ENCODE measurements at regions not wholly inside any gene's neighbourhood (a gene's known extent, or its start where the extent isn't known, plus 50 kb on each side); places are given as distances from the start of the nearest gene placed in this dataset.
"Not testable (repeated sequence)": the region's sequence is repeated elsewhere in the genome, so short reads cannot be mapped to it uniquely, and the experiment has no call there.

DNA sequence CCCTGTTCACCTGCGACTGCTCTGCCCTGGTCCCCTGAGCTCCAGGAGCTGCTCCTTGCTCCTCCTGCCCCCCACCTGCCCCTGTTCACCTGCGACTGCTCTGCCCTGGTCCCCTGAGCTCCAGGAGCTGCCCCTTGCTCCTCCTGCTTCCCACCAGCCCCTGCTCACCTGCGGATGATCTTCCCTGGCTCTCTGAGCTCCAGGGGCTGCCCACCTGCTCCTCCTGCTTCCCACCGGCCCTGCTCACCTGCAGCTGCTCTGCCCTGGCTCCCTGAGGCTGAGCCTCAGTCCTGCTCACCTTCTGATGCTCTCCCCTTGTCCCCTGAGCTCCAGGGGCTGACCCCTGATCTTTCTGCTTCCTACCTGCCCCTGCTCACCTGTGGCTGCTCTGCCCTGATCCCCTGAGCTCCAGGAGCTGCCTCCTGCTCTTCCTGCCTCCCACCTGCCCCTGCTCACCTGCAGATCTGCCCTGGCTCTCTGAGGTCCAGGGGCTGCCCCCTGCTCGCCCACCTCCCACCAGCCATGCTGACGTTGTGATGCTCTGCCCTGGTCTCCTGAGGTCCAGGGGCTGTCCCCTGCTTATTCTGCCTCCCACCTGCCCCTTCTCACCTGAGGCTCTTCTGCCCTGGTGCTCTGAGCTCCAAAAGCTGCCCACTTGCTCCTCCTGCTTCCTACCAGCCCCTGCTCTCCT, 219.2 kb downstream of the TMEM121 start:
- no peak overlapping the region for H3K4me3 ChIP-seq (replicated peaks in 1 of 4; ENCODE audit: control extremely low read depth in 1 of 4, insufficient read depth in 1 of 4, low read depth in 3 of 4, low read length in 4 of 4)
- no peaks in the 10 kb centered on the region for H3K4me1 ChIP-seq (ENCODE audit: control insufficient read depth, extremely low read depth, insufficient read depth, low read length)
- no peak overlapping the region for H3K4me2 ChIP-seq (ENCODE audit: extremely low read depth, insufficient read depth, low read length)
- no peaks in the 10 kb centered on the region for H3K9me3 ChIP-seq (ENCODE audit: control insufficient read depth, insufficient read depth, low read depth, low read length)
- no peaks in the 10 kb centered on the region for H3K36me3 ChIP-seq (ENCODE audit: control insufficient read depth, insufficient read depth, low read length)
- no peak for DNase-seq (ENCODE audit: low read depth in 2 of 2)
- H2AFZ ChIP-seq (ENCODE audit: low read length): no peak overlapping the region
- H3K79me2 ChIP-seq (ENCODE audit: control insufficient read depth, insufficient read depth, low read length): no peaks in the 10 kb centered on the region
- no peaks in the 10 kb centered on the region for H3K27me3 ChIP-seq (ENCODE audit: control insufficient read depth, insufficient read depth, low read length)
- no peak overlapping the region for H3K27ac ChIP-seq (ENCODE audit: insufficient read depth, low read length)
- no peak overlapping the region for H3K9ac ChIP-seq (ENCODE audit: insufficient read depth, low read length)
- H4K20me1 ChIP-seq (ENCODE audit: control insufficient read depth, extremely low read depth, insufficient read depth, low read length): no peaks in the 10 kb centered on the region
- TF ChIP-seq EZH2 (IDR thresholded peaks at IDR 0.05; ENCODE audit: low read length, missing control alignments): no peak
- no peak for TF ChIP-seq CTCF (conservative IDR thresholded peaks at IDR 0.05 in 1 of 2, IDR thresholded peaks at IDR 0.05 in 1 of 2; ENCODE audit: low read depth in 1 of 2, low read length in 2 of 2)

DNA sequence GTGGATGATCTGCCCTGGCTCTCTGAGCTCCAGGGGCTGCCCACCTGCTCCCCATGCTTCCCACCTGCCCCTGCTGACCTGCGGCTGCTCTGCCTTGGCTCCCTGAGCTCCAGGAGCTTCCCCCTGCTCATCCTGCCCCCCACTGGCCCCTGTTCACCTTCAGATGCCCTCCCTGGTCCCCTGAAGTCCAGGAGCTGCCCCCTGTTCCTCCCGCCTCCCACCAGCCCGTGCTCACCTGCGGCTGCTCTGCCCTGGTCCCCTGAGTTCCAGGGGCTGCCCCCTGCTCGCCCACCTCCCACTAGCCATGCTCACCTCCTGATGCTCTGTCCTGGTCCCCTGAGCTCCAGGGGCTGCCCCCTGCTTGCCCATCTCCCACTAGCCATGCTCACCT, 219.7 kb downstream of the TMEM121 start:
- TF ChIP-seq EZH2 (IDR thresholded peaks at IDR 0.05; ENCODE audit: low read length, missing control alignments) (no peak), CTCF (conservative IDR thresholded peaks at IDR 0.05 in 1 of 2, IDR thresholded peaks at IDR 0.05 in 1 of 2; ENCODE audit: low read depth in 1 of 2, low read length in 2 of 2) (no peak)
- Histone ChIP-seq H3K27me3 (ENCODE audit: control insufficient read depth, insufficient read depth, low read length) (no peaks in the 10 kb centered on the region), H4K20me1 (ENCODE audit: control insufficient read depth, extremely low read depth, insufficient read depth, low read length) (no peaks in the 10 kb centered on the region), H3K9me3 (ENCODE audit: control insufficient read depth, insufficient read depth, low read depth, low read length) (no peaks in the 10 kb centered on the region), H2AFZ (ENCODE audit: low read length) (no peak overlapping the region), H3K79me2 (ENCODE audit: control insufficient read depth, insufficient read depth, low read length) (no peaks in the 10 kb centered on the region), H3K36me3 (ENCODE audit: control insufficient read depth, insufficient read depth, low read length) (no peaks in the 10 kb centered on the region), H3K4me1 (ENCODE audit: control insufficient read depth, extremely low read depth, insufficient read depth, low read length) (no peaks in the 10 kb centered on the region), H3K9ac (ENCODE audit: insufficient read depth, low read length) (no peak overlapping the region), H3K4me3 (replicated peaks in 1 of 4; ENCODE audit: control extremely low read depth in 1 of 4, insufficient read depth in 1 of 4, low read depth in 3 of 4, low read length in 4 of 4) (no peak overlapping the region), H3K27ac (ENCODE audit: insufficient read depth, low read length) (no peak overlapping the region), H3K4me2 (ENCODE audit: extremely low read depth, insufficient read depth, low read length) (no peak overlapping the region)
- no peak for DNase-seq (ENCODE audit: low read depth in 2 of 2)

- H3K4me3 ChIP-seq (replicated peaks in 1 of 4; ENCODE audit: control extremely low read depth in 1 of 4, insufficient read depth in 1 of 4, low read depth in 3 of 4, low read length in 4 of 4); H3K4me1 ChIP-seq (ENCODE audit: control insufficient read depth, extremely low read depth, insufficient read depth, low read length); H3K9me3 ChIP-seq (ENCODE audit: control insufficient read depth, insufficient read depth, low read depth, low read length); H3K4me2 ChIP-seq (ENCODE audit: extremely low read depth, insufficient read depth, low read length); H3K27ac ChIP-seq (ENCODE audit: insufficient read depth, low read length); H3K79me2 ChIP-seq (ENCODE audit: control insufficient read depth, insufficient read depth, low read length); H4K20me1 ChIP-seq (ENCODE audit: control insufficient read depth, extremely low read depth, insufficient read depth, low read length); H3K9ac ChIP-seq (ENCODE audit: insufficient read depth, low read length); DNase-seq (ENCODE audit: low read depth in 2 of 2); H2AFZ ChIP-seq (ENCODE audit: low read length); H3K36me3 ChIP-seq (ENCODE audit: control insufficient read depth, insufficient read depth, low read length); H3K27me3 ChIP-seq (ENCODE audit: control insufficient read depth, insufficient read depth, low read length): not testable (repeated sequence)
Measured at GRCh38 chr14:105746800-105747502, 220.6 kb downstream of the TMEM121 start.

GRCh38 chr14:105747503-105748203, 221.3 kb downstream of the TMEM121 start:
- not testable (repeated sequence) for H3K4me1 ChIP-seq (ENCODE audit: control insufficient read depth, extremely low read depth, insufficient read depth, low read length); H2AFZ ChIP-seq (ENCODE audit: low read length); H3K79me2 ChIP-seq (ENCODE audit: control insufficient read depth, insufficient read depth, low read length); DNase-seq (ENCODE audit: low read depth in 2 of 2); H3K27me3 ChIP-seq (ENCODE audit: control insufficient read depth, insufficient read depth, low read length); H3K9me3 ChIP-seq (ENCODE audit: control insufficient read depth, insufficient read depth, low read depth, low read length); H4K20me1 ChIP-seq (ENCODE audit: control insufficient read depth, extremely low read depth, insufficient read depth, low read length); H3K4me3 ChIP-seq (replicated peaks in 1 of 4; ENCODE audit: control extremely low read depth in 1 of 4, insufficient read depth in 1 of 4, low read depth in 3 of 4, low read length in 4 of 4); H3K4me2 ChIP-seq (ENCODE audit: extremely low read depth, insufficient read depth, low read length); H3K27ac ChIP-seq (ENCODE audit: insufficient read depth, low read length); H3K9ac ChIP-seq (ENCODE audit: insufficient read depth, low read length); H3K36me3 ChIP-seq (ENCODE audit: control insufficient read depth, insufficient read depth, low read length)
